Kidney tubule cell (primary cell): ENCODE measurements at regions not wholly inside any gene's neighbourhood (a gene's known extent, or its start where the extent isn't known, plus 50 kb on each side); places are given as distances from the start of the nearest gene placed in this dataset.

Experiments used
- DNase-seq: peaks from one replicate; pipeline ENCODE4 v3.0.0-alpha.2; 2018; ENCODE audit warnings: low spot score

- no peak for DNase-seq
Observed at GRCh38 chr9:16099732-16100536, 547.1 kb downstream of the CCDC171 start.

GRCh38 chr9:16100537-16101091 is 547.8 kb downstream of the CCDC171 start:
- DNase-seq, result no peak

GRCh38 chr9:16102154-16102553 is 549.3 kb downstream of the CCDC171 start:
- no peak for DNase-seq

GRCh38 chr9:16103620-16104397 is 551.0 kb downstream of the CCDC171 start:
- no peak for DNase-seq

GRCh38 chr9:16105168-16106020 is 552.6 kb downstream of the CCDC171 start:
- no peak for DNase-seq

GRCh38 chr9:16106021-16106571 is 553.3 kb downstream of the CCDC171 start:
- no peak for DNase-seq

GRCh38 chr9:16112116-16112515 is 559.3 kb downstream of the CCDC171 start:
- no peak for DNase-seq

- DNase-seq, result no peak
Observed at GRCh38 chr9:16115994-16116393, 563.2 kb downstream of the CCDC171 start.

GRCh38 chr9:16118043-16118442 is 565.2 kb downstream of the CCDC171 start:
- DNase-seq, result no peak

GRCh38 chr9:16119261-16120230 is 566.7 kb downstream of the CCDC171 start:
- DNase-seq, result peak; percentile 89

- DNase-seq, result peak; percentile 73
Observed at GRCh38 chr9:16120231-16120641, 567.4 kb downstream of the CCDC171 start.

GRCh38 chr9:16120727-16121126 is 567.9 kb downstream of the CCDC171 start:
- no peak for DNase-seq

- no peak for DNase-seq
Observed at GRCh38 chr9:16121168-16121567, 568.3 kb downstream of the CCDC171 start.

- DNase-seq, result peak; percentile 70
Observed at GRCh38 chr9:16121601-16122286, 568.9 kb downstream of the CCDC171 start.

- DNase-seq, result no peak
Observed at GRCh38 chr9:16125629-16126028, 572.8 kb downstream of the CCDC171 start.

- DNase-seq, result no peak
Observed at GRCh38 chr9:16126042-16126441, 573.2 kb downstream of the CCDC171 start.

- DNase-seq, result no peak
Observed at GRCh38 chr9:16128003-16128402, 575.2 kb downstream of the CCDC171 start.

GRCh38 chr9:16131264-16131663 is 578.4 kb downstream of the CCDC171 start:
- peak; percentile 59 for DNase-seq

- no peak for DNase-seq
Observed at GRCh38 chr9:16132513-16132912, 579.7 kb downstream of the CCDC171 start.

GRCh38 chr9:16133032-16133431 is 580.2 kb downstream of the CCDC171 start:
- DNase-seq, result no peak
